Adrenal gland (tissue), 5 donors: ENCODE measurements at regions not wholly inside any gene's neighbourhood (a gene's known extent, or its start where the extent isn't known, plus 50 kb on each side); places are given as distances from the start of the nearest gene placed in this dataset.

Experiments used
- POLR2A ChIP-seq, 2 donors: fragments of 450-650 bp; IDR thresholded peaks; one replicate each; pipeline ENCODE4 v1.6.1; 2017; ENCODE audit warnings: antibody characterized with exemption in 2 of 2, mild to moderate bottlenecking in 2 of 2, moderate library complexity in 1 of 2
- TF ChIP-seq, protein P1 (sequence below), 6 experiments: fragments of 450-650 bp in 4 of 6; fragments of 200-600 bp in 2 of 6; sonication (generic) in 1 of 6; IDR thresholded peaks; 1 replicate in 5 of 6; 2 replicates in 1 of 6; pipeline versions ENCODE4 v1.5.1 to v1.8.0; 2016 to 2021; ENCODE audit warnings: antibody characterized with exemption in 6 of 6, mild to moderate bottlenecking in 2 of 6, moderate library complexity in 1 of 6
- donor health status: DM: no; HTN: no; CAD: no.

DNA sequence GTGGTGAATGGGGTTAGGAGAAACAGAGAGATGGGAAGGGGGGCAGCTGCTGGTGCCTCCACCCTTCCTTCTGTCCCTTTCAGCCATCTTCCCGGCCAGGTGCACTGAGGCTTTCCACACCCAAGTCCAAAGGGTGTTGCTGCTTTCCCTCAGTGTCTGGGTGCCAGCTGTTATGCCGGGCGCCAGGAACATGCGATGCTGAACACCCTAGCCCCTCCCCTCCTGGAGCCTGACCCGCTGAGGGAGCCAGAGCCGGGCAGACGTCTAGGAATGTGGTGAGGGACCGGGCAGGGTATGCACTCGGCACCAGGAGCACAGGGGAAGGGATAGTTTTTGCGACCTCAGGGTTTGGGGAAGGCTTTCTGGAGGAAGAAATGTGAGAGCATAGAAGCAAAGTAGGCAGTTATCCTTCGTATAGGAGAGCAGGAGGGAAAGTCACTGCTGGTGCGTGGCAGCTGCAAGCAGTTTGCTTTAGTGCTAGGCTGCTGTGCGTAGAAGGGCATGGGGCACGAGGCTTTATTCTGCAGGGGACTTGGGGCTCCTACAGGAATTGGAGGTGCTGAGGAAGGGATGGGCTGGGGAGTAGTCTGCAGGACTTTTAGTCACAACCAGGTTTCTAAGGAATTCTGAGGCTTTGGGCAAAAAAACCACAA is 147.7 kb downstream of the TSN start:
- TF ChIP-seq POLR2A (IDR thresholded peaks at IDR 0.05): no peak
- TF ChIP-seq, protein P1, sequence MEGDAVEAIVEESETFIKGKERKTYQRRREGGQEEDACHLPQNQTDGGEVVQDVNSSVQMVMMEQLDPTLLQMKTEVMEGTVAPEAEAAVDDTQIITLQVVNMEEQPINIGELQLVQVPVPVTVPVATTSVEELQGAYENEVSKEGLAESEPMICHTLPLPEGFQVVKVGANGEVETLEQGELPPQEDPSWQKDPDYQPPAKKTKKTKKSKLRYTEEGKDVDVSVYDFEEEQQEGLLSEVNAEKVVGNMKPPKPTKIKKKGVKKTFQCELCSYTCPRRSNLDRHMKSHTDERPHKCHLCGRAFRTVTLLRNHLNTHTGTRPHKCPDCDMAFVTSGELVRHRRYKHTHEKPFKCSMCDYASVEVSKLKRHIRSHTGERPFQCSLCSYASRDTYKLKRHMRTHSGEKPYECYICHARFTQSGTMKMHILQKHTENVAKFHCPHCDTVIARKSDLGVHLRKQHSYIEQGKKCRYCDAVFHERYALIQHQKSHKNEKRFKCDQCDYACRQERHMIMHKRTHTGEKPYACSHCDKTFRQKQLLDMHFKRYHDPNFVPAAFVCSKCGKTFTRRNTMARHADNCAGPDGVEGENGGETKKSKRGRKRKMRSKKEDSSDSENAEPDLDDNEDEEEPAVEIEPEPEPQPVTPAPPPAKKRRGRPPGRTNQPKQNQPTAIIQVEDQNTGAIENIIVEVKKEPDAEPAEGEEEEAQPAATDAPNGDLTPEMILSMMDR (IDR thresholded peaks at IDR 0.05): no peak
